Heart right ventricle (tissue), 16 donors: ENCODE measurements at regions not wholly inside any gene's neighbourhood (a gene's known extent, or its start where the extent isn't known, plus 50 kb on each side); places are given as distances from the start of the nearest gene placed in this dataset.

Experiments used
- ATAC-seq, 8 donors: fragments of 200-7000 bp; cut with Tn5 transposase; one replicate each; pipeline ENCODE4 v1.9.1; 2020; ENCODE audit warnings: mild to moderate bottlenecking in 8 of 8, moderate library complexity in 8 of 8, moderate number of reproducible peaks in 1 of 8
- DNase-seq, 2 donors: peaks; one replicate each; pipeline ENCODE4 v3.0.0-alpha.2; 2020
- H3K27ac ChIP-seq, 10 donors: fragments of 200-600 bp; sonication (generic) in 2 of 10; one replicate each; pipeline versions ENCODE4 v1.5.0 to v1.8.0; 2020 to 2022; ENCODE audit warnings: mild to moderate bottlenecking in 3 of 10
- H3K27me3 ChIP-seq, 7 donors: fragments of 200-600 bp; one replicate each; pipeline ENCODE4 v1.8.0; 2021 to 2022; ENCODE audit warnings: mild to moderate bottlenecking in 2 of 7
- H3K36me3 ChIP-seq, 9 donors: fragments of 200-600 bp; sonication (generic) in 1 of 9; one replicate each; pipeline versions ENCODE4 v1.5.0 to v1.8.0; 2020 to 2022; ENCODE audit warnings: mild to moderate bottlenecking in 2 of 9
- H3K4me1 ChIP-seq, 9 donors: fragments of 200-600 bp; sonication (generic) in 1 of 9; one replicate each; pipeline versions ENCODE4 v1.5.0 to v1.8.0; 2020 to 2022; ENCODE audit warnings: mild to moderate bottlenecking in 4 of 9
- H3K4me3 ChIP-seq, 10 donors: fragments of 200-600 bp; sonication (generic) in 2 of 10; one replicate each; pipeline versions ENCODE4 v1.5.0 to v1.8.0; 2020 to 2022; ENCODE audit warnings: mild to moderate bottlenecking in 7 of 10, moderate library complexity in 2 of 10
- H3K9me3 ChIP-seq, 11 donors: fragments of 200-600 bp in 10 of 11; sonication (generic) in 2 of 11; one replicate each; pipeline versions ENCODE4 v1.5.0 to v1.8.0; 2013 to 2022; ENCODE audit warnings: mild to moderate bottlenecking in 2 of 11, control low read depth in 1 of 11, moderate library complexity in 1 of 11
- CTCF ChIP-seq, 9 donors: fragments of 200-600 bp; sonication (generic) in 2 of 9; IDR thresholded peaks; one replicate each; pipeline versions ENCODE4 v1.5.0 to v1.8.0; 2021 to 2022; ENCODE audit warnings: antibody characterized with exemption in 9 of 9, mild to moderate bottlenecking in 5 of 9, moderate library complexity in 1 of 9
- WGBS, 2 donors: extraction: QIAGEN DNeasy Blood & Tissue Kit; methylation state at CpG; one replicate each; pipeline ENCODE4 v1.1.7; 2013; ENCODE audit warnings: inconsistent platforms in 1 of 2; 5-methylcytosine and 5-hydroxymethylcytosine counted together
- intact Hi-C, 10 donors: fragments of 100-400 bp; cut with DNase I; formaldehyde crosslinking; loops; one replicate each; pipeline versions ENCODE4 v1.11.1 to v1.14.2; 2022
- donor health status: Arrhythmogenic right ventricular cardiomyopathy.
- donor health status: ischemic (EF 13 %, LVEDD 7.1; RV severe dilation, severe dysfunction).
- donor health status: healthy with polysubstance abuse.
- donor health status: DM: no; HTN: yes; CAD: no.
- donor health status: DM: no; HTN: no; CAD: no.
- donor health status: ischemic (EF 25% LVEDD 6.9; RV normal size, moderate dysfunction).
- donor health status: ischemic (EF 25% LVEDD 5.7; RV mildly dilated, moderate dysfunction).
- donor health status: healthy.
- donor health status: DM: yes; HTN: yes; CAD: no.
- donor health status: Ischemic cardiomyopathy.
- donor health status: ischemic (EF 35%, LVEDD 5.7; RV mildly dilated, moderate dysfunction).
- donor health status: nonischemic (EF 11% LVEDD 7.7; RV severe dilation, severe dysfunction).
- donor health status: DM: yes; HTN: yes; CAD: no.
- donor health status: PGD.
- donor health status: ischemic (EF 29% LVEDD 5.4; RV normal size, mild dysfunction).
- donor health status: nonischemic (EF 23%, LVEDD 6.1; RV moderate dilation, normal function).

DNA sequence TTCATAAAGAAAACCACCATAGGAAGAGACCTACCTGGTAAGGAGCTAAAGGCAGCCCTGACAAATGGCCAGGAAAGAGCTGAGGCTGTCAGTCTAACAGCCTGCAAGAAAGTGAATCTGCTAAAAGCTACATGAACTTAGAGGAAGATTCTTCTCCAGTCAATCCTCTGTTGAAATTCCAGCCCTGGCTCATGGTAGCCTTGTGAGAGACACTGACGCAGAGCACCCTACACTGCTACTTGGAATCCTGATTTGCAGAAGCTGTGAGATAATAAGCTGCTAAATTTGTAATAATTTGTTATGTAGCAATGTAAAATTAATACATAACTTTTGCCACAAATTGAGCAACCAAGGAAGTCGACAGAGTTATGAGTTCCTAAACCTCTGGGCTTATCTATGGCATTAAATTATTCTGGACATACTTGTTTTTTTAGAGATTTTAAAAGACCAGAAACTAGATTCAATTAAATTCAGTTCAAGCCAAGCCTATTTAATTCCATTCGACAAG, 257.0 kb downstream of the ETNK1 start:
- Histone ChIP-seq H3K36me3 (no peaks in the 10 kb centered on the region), H3K27me3 (no peaks in the 10 kb centered on the region), H3K4me3 (no peak overlapping the region), H3K9me3 (peaks cover 0 to 11% (median 0%) of the 10 kb centered on the region in 11 donors), H3K4me1 (no peaks in the 10 kb centered on the region), H3K27ac (no peak overlapping the region)
- DNase-seq (no peak), ATAC-seq (no peak)
- 74 to 89% methylated on average over 3 of the region's 3 CpGs for WGBS, 2 donors
- TF ChIP-seq CTCF (IDR thresholded peaks at IDR 0.05), result no peak
- intact Hi-C loops, result no loop called here

GRCh38 chr12:22882559-22882958, 257.6 kb downstream of the ETNK1 start:
- intact Hi-C loops, result no loop called here
- no peak for DNase-seq
- ATAC-seq, result no peak
- peaks cover 0 to 17% (median 0%) of the 10 kb centered on the region in 11 donors for H3K9me3 ChIP-seq
- no peaks in the 10 kb centered on the region for H3K4me1 ChIP-seq
- H3K27ac ChIP-seq, result no peak overlapping the region
- 85 to 91% methylated on average over 2 of the region's 2 CpGs for whole genome bisulfite sequencing, 2 donors
- H3K4me3 ChIP-seq, result no peak overlapping the region
- H3K36me3 ChIP-seq, result no peaks in the 10 kb centered on the region
- TF ChIP-seq CTCF (IDR thresholded peaks at IDR 0.05), result no peak
- no peaks in the 10 kb centered on the region for H3K27me3 ChIP-seq

DNA sequence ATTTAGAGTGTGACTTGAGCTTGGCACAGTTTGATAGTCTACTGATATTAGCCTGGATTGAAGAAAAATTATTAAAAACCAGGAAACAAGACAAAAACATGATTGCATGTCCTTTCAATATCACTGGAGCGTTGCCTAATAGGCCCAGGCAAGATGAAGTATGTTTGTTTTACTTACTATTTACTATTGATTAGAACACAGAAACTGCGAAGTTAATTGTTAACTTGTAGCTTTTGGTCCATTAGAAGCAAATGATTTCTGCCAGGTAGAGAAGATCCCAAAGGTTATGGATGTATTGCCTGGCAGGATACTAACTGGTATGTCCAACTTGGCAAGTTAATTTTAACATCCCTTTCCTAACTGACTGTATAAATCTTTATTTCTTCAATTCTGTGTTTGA, 268.9 kb downstream of the ETNK1 start:
- no peak for ATAC-seq
- Histone ChIP-seq H3K4me3 (no peak overlapping the region), H3K27ac (no peak overlapping the region), H3K4me1 (no peaks in the 10 kb centered on the region), H3K9me3 (peaks cover 0 to 17% (median under 1%) of the 10 kb centered on the region in 11 donors), H3K36me3 (no peaks in the 10 kb centered on the region), H3K27me3 (no peaks in the 10 kb centered on the region)
- TF ChIP-seq CTCF (IDR thresholded peaks at IDR 0.05), result no peak
- 58 to 88% methylated on average over 2 of the region's 2 CpGs for WGBS, 2 donors
- intact Hi-C loops, result no loop called here
- DNase-seq, result no peak

DNA sequence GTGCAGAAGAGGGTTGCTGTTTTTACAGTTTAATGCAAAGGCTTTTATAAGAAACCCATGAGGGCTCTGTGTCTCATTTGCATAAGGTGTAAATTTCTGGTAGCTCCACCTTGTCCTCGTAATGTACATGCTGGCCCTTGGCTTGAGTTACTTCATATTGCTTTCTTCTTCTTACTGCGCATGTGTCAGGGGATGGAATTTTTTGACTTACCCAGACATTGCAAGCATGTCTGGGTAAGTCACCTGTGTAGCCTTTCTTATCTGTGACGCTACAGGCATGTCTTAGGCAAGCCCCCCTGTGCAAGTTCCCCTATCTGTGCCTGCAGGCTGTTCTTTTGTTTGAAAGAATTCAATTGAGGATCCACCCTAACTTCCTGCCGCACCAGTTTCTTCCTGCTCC, 274.2 kb downstream of the ETNK1 start:
- no peak for ATAC-seq
- 72 to 78% methylated on average over 4 of the region's 4 CpGs for WGBS, 2 donors
- intact Hi-C loops, result no loop called here
- Histone ChIP-seq H3K36me3 (no peaks in the 10 kb centered on the region), H3K4me3 (no peak overlapping the region), H3K27ac (no peak overlapping the region), H3K9me3 (peaks cover 0 to 11% (median 0%) of the 10 kb centered on the region in 11 donors), H3K27me3 (no peaks in the 10 kb centered on the region), H3K4me1 (no peaks in the 10 kb centered on the region)
- TF ChIP-seq CTCF (IDR thresholded peaks at IDR 0.05), result no peak
- no peak for DNase-seq
